NT2/D1 (cell line): ENCODE measurements at regions not wholly inside any gene's neighbourhood (a gene's known extent, or its start where the extent isn't known, plus 50 kb on each side); places are given as distances from the start of the nearest gene placed in this dataset.

Experiments
- SUZ12 ChIP-seq: IDR thresholded peaks from 2 replicates; pipeline ENCODE4 v1.6.1; 2011; ENCODE audit not compliant: insufficient read length, insufficient read depth; ENCODE audit errors: extremely low read depth
- YY1 ChIP-seq: IDR thresholded peaks from 2 replicates; pipeline ENCODE4 v1.6.1; 2011; ENCODE audit not compliant: insufficient read length, insufficient read depth
- ZNF274 ChIP-seq: IDR thresholded peaks from 2 replicates; pipeline ENCODE4 v1.6.1; 2011; ENCODE audit warnings: mild to moderate bottlenecking, low read depth, low read length

- TF ChIP-seq ZNF274 (no peak), YY1 (no peak), SUZ12 (no peak)
These were observed 137.6 kb downstream of the TEX29 start for GRCh38 chr13:111458001-111458531.
